ENCODE measurements at regions not wholly inside any gene's neighbourhood (a gene's known extent, or its start where the extent isn't known, plus 50 kb on each side); places are given as distances from the start of the nearest gene placed in this dataset.

DNA sequence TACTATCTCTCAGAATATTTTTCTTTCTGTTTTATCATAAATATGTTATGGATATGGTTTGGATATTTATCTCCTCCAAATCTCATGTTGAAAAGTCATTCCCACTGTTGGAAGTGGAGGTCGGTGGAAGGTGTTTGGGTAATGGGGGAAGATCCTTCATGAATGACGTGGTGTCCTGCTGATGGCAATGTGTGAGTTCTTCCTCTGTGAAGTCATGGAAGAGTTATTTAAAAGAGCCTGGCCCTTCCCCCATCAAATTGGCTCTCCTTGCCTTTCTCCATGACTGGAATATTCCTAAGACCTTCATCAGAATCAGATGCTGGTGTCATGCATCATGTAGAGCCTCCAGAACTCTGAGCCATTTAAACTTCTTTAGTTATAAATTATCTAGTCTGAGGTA is 1291.6 kb downstream of the FSCB start:
- TF ChIP-seq POLR2AphosphoS5 (IDR thresholded peaks at IDR 0.05) (no peak), CTCF (IDR thresholded peaks at IDR 0.05) (no peak), POLR2A (IDR thresholded peaks at IDR 0.05) (no peak)
